ENCODE measurements at regions not wholly inside any gene's neighbourhood (a gene's known extent, or its start where the extent isn't known, plus 50 kb on each side); places are given as distances from the start of the nearest gene placed in this dataset.

DNA sequence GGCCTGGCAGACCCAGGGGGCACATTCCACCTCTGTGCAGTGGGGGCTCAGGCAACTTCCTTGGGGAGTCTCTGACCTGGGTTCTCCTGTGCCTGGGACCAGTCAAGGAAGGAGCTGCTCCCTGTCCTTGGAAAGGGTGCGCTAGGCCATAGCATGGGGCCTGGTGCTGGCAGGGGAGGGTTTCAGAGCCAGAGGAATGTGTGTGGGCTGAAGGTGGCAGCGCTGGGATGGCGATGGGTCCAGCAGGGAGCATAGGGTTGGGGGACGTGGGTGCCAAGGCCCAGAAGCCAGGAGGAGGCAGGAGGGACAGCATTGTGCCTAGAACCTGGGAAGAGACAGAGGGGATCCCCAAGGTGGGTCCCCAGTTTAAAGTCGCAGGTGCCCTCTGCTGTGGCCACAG, 66.3 kb upstream of the TUBA3E start:
- 98% methylated on average over 5 of the region's 5 CpGs for WGBS (ENCODE audit: low lambda C conversion rate, missing lambda C conversion rate)
- no peak overlapping the region for H3K27ac ChIP-seq
- H3K9me2 ChIP-seq (replicated peaks; ENCODE audit: insufficient read depth), result no peaks in the 10 kb centered on the region
- no peak overlapping the region for H3K4me3 ChIP-seq
- no peaks in the 10 kb centered on the region for H3K79me2 ChIP-seq
- no peaks in the 10 kb centered on the region for H3K36me3 ChIP-seq (replicated peaks; ENCODE audit: insufficient read depth, low read depth)
- no peak overlapping the region for H3K4me2 ChIP-seq
- DNase-seq (ENCODE audit: low spot score), result no peak
- TF ChIP-seq EZH2 (IDR thresholded peaks at IDR 0.05; ENCODE audit: borderline replicate concordance) (no peak), EZH2phosphoT487 (IDR thresholded peaks at IDR 0.05; ENCODE audit: low read depth, severe bottlenecking, unreplicated experiment) (no peak)
- TF ChIP-seq, protein P1, sequence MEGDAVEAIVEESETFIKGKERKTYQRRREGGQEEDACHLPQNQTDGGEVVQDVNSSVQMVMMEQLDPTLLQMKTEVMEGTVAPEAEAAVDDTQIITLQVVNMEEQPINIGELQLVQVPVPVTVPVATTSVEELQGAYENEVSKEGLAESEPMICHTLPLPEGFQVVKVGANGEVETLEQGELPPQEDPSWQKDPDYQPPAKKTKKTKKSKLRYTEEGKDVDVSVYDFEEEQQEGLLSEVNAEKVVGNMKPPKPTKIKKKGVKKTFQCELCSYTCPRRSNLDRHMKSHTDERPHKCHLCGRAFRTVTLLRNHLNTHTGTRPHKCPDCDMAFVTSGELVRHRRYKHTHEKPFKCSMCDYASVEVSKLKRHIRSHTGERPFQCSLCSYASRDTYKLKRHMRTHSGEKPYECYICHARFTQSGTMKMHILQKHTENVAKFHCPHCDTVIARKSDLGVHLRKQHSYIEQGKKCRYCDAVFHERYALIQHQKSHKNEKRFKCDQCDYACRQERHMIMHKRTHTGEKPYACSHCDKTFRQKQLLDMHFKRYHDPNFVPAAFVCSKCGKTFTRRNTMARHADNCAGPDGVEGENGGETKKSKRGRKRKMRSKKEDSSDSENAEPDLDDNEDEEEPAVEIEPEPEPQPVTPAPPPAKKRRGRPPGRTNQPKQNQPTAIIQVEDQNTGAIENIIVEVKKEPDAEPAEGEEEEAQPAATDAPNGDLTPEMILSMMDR (IDR thresholded peaks at IDR 0.05; ENCODE audit: poor library complexity), result no peak
- H3K9me3 ChIP-seq (ENCODE audit: low read depth), result no peaks in the 10 kb centered on the region
- H2AFZ ChIP-seq, result no peak overlapping the region
- H4K20me1 ChIP-seq (ENCODE audit: insufficient read depth, poor library complexity, severe bottlenecking), result no peaks in the 10 kb centered on the region
- peaks cover 2% of the 10 kb centered on the region for H3K27me3 ChIP-seq
- peaks cover 4% of the 10 kb centered on the region for H3K4me1 ChIP-seq (ENCODE audit: insufficient read depth)

DNA sequence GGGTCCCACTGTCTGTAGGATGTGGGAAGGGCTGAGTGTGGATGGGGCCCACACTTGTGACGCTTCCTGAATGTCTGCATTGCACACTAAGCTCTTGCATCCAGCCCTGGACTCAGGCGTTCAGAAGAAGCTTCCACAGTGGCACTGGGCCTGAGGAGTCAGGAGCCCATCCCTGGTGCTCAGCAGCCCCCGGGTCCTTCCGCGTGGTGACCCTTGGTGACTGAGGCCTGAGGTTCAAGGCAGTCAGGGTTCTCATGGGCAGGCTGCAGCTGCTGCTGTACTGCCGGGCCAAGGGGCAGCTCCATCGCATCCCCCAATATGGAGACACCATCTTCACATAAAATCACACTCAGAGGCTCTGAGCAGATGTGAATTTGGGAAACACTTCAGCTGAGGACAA, 65.8 kb upstream of the TUBA3E start:
- Histone ChIP-seq H3K27me3 (peaks cover 7% of the 10 kb centered on the region), H3K9me2 (replicated peaks; ENCODE audit: insufficient read depth) (no peaks in the 10 kb centered on the region), H3K4me3 (no peak overlapping the region), H2AFZ (no peak overlapping the region), H3K4me1 (ENCODE audit: insufficient read depth) (peaks cover 4% of the 10 kb centered on the region), H3K36me3 (replicated peaks; ENCODE audit: insufficient read depth, low read depth) (no peaks in the 10 kb centered on the region), H3K4me2 (no peak overlapping the region), H3K9me3 (ENCODE audit: low read depth) (no peaks in the 10 kb centered on the region), H3K79me2 (no peaks in the 10 kb centered on the region), H4K20me1 (ENCODE audit: insufficient read depth, poor library complexity, severe bottlenecking) (no peaks in the 10 kb centered on the region), H3K27ac (no peak overlapping the region)
- WGBS (ENCODE audit: low lambda C conversion rate, missing lambda C conversion rate), result 95% methylated on average over 7 of the region's 7 CpGs
- TF ChIP-seq EZH2phosphoT487 (IDR thresholded peaks at IDR 0.05; ENCODE audit: low read depth, severe bottlenecking, unreplicated experiment) (no peak), EZH2 (IDR thresholded peaks at IDR 0.05; ENCODE audit: borderline replicate concordance) (no peak)
- TF ChIP-seq, protein P1 (IDR thresholded peaks at IDR 0.05; ENCODE audit: poor library complexity), result no peak
- DNase-seq (ENCODE audit: low spot score), result no peak

DNA sequence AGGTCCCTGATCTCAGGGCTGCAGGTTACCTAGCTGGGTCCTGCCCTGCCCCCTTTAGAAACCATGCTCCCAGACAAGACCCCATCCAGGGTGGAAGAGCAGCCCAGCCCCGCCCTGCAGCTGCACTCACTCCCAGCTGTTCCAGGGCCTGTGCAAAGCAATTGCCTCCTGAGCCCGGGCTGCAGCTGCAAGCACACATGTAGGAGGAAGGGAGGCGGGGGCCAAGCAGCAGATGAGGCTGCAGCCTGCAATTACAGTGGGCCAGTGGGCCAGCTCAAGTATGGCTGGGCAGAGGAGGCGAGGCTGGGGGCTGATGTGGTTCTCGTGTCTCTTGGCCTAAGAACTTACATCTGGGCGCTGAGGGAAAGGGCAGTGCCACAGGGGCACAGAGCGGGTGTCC, 65.4 kb upstream of the TUBA3E start:
- Histone ChIP-seq H3K9me3 (ENCODE audit: low read depth) (no peaks in the 10 kb centered on the region), H4K20me1 (ENCODE audit: insufficient read depth, poor library complexity, severe bottlenecking) (no peaks in the 10 kb centered on the region), H3K27me3 (peaks cover 11% of the 10 kb centered on the region), H3K4me1 (ENCODE audit: insufficient read depth) (peaks cover 4% of the 10 kb centered on the region), H3K9me2 (replicated peaks; ENCODE audit: insufficient read depth) (no peaks in the 10 kb centered on the region), H2AFZ (no peak overlapping the region), H3K36me3 (replicated peaks; ENCODE audit: insufficient read depth, low read depth) (no peaks in the 10 kb centered on the region), H3K27ac (no peak overlapping the region), H3K4me2 (no peak overlapping the region), H3K79me2 (no peaks in the 10 kb centered on the region), H3K4me3 (no peak overlapping the region)
- DNase-seq (ENCODE audit: low spot score), result no peak
- no peak for TF ChIP-seq EZH2 (IDR thresholded peaks at IDR 0.05; ENCODE audit: borderline replicate concordance)
- no peak for TF ChIP-seq EZH2phosphoT487 (IDR thresholded peaks at IDR 0.05; ENCODE audit: low read depth, severe bottlenecking, unreplicated experiment)
- TF ChIP-seq, protein P1 (IDR thresholded peaks at IDR 0.05; ENCODE audit: poor library complexity), result no peak
- WGBS (ENCODE audit: low lambda C conversion rate, missing lambda C conversion rate), result 87% methylated on average over 7 of the region's 7 CpGs
